Heart left ventricle (tissue), 13 donors: ENCODE measurements at regions not wholly inside any gene's neighbourhood (a gene's known extent, or its start where the extent isn't known, plus 50 kb on each side); places are given as distances from the start of the nearest gene placed in this dataset.
"Not testable (repeated sequence)": the region's sequence is repeated elsewhere in the genome, so short reads cannot be mapped to it uniquely, and the experiment has no call there.

ENCODE experiments used
- CTCF ChIP-seq, 12 donors: fragments of 200-600 bp; sonication (generic) in 4 of 12; IDR thresholded peaks; one replicate each; pipeline versions ENCODE4 v1.5.0 to v1.8.0; 2018 to 2022; ENCODE audit warnings: antibody characterized with exemption in 12 of 12, mild to moderate bottlenecking in 5 of 12
- POLR2A ChIP-seq, 2 donors: fragments of 450-650 bp; IDR thresholded peaks; one replicate each; pipeline ENCODE4 v1.6.1; 2017; ENCODE audit warnings: antibody characterized with exemption in 2 of 2, mild to moderate bottlenecking in 2 of 2, moderate library complexity in 2 of 2
- donor health status: ischemic (EF 13 %, LVEDD 7.1; RV severe dilation, severe dysfunction).
- donor health status: DM: no; HTN: yes; CAD: no.
- donor health status: DM: no; HTN: no; CAD: no.
- donor health status: ischemic (EF 25% LVEDD 6.9; RV normal size, moderate dysfunction).
- donor health status: ischemic (EF 25% LVEDD 5.7; RV mildly dilated, moderate dysfunction).
- donor health status: ischemic (EF 35%, LVEDD 5.7; RV mildly dilated, moderate dysfunction).
- donor health status: nonischemic (EF 11% LVEDD 7.7; RV severe dilation, severe dysfunction).
- donor health status: DM: yes; HTN: yes; CAD: no.
- donor health status: PGD.
- donor health status: ischemic (EF 29% LVEDD 5.4; RV normal size, mild dysfunction).
- donor health status: nonischemic (EF 23%, LVEDD 6.1; RV moderate dilation, normal function).

GRCh38 chr11:90422787-90423186, 199.9 kb upstream of the CHORDC1 start:
- TF ChIP-seq POLR2A, CTCF (IDR thresholded peaks at IDR 0.05): not testable (repeated sequence)
